Ishikawa (cell line): ENCODE measurements at regions not wholly inside any gene's neighbourhood (a gene's known extent, or its start where the extent isn't known, plus 50 kb on each side); places are given as distances from the start of the nearest gene placed in this dataset.

Source experiments
- CEBPB ChIP-seq: IDR thresholded peaks from 2 replicates; pipeline ENCODE4 v1.6.1; 2012
- CREB1 ChIP-seq: IDR thresholded peaks from 2 replicates; pipeline ENCODE4 v1.6.1; 2012; ENCODE audit warnings: low read depth
- EGR1 ChIP-seq: IDR thresholded peaks from 2 replicates; pipeline ENCODE4 v1.6.1; 2012
- EP300 ChIP-seq: IDR thresholded peaks from 2 replicates; pipeline ENCODE4 v1.6.1; 2012; ENCODE audit warnings: borderline replicate concordance
- YY1 ChIP-seq: IDR thresholded peaks from 2 replicates; pipeline ENCODE4 v1.6.1; 2012; ENCODE audit warnings: low read depth
- TF ChIP-seq, protein P1 (sequence below): IDR thresholded peaks from 2 replicates; pipeline ENCODE4 v1.6.1; 2012

DNA sequence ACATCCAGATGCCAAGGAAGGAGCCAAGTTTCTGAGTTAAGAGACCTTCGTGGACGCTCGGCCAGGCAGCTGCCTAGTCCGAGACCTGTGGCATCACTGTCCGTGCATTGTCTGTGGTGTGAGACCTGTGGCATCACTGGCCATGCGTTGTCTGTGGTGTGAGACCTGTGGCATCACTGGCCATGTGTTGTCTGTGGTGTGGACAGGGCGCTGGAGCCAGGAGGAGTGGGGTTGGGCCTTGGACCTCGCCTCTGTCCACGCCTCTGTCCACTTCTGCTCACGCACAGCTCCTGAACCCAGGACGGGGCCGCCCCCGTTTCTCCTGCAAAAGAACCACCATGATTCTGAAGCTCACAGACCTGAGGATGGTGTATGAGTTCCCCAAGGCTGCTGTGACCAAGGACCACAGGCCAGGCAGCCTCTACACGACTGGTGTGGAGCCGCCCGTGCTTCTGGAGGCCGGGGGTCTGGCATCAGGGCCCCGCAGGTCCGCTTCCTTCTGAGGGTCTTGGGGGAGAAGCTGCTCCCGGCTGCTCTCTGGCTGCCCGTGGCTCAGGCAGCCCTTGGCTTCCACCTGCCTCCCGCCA is 1218.3 kb downstream of the BRD1 start:
- no peak for TF ChIP-seq EP300
- TF ChIP-seq EGR1 = no peak
- TF ChIP-seq, protein P1, sequence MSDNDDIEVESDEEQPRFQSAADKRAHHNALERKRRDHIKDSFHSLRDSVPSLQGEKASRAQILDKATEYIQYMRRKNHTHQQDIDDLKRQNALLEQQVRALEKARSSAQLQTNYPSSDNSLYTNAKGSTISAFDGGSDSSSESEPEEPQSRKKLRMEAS = no peak
- TF ChIP-seq YY1 = no peak
- no peak for TF ChIP-seq CEBPB
- TF ChIP-seq CREB1 = no peak
